NCI-H748 (cell line): ENCODE measurements at regions not wholly inside any gene's neighbourhood (a gene's known extent, or its start where the extent isn't known, plus 50 kb on each side); places are given as distances from the start of the nearest gene placed in this dataset.
"Not testable (repeated sequence)": the region's sequence is repeated elsewhere in the genome, so short reads cannot be mapped to it uniquely, and the experiment has no call there.

Experiments used
- DNase-seq: peaks from one replicate; lab custom pipeline; 2025; ENCODE audit not compliant: unreplicated experiment; lab: John Stamatoyannopoulos, UW

GRCh38 chr3:87733671-87734367 lies 325.0 kb downstream of the CGGBP1 start:
- DNase-seq, result no peak

GRCh38 chr3:87732294-87732693 lies 326.5 kb downstream of the CGGBP1 start:
- no peak for DNase-seq

DNA sequence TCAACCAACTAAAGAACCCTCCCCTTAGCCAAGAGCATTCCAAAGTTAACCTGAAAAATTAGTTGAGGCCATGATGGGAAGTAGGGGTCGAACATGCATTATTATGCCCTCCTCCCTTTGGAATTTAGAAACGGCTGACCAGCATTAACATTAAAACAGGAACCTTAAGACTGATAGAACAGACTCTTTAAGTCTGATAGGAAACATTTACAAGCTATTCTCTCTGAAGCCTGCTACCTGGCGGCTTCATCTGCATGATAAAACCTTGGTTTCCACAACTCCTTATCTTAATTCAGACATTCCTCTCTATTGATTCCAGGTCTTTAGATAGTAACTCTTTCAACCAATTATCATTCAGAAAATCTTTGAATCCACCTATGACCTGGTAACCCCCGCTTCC lies 331.0 kb downstream of the CGGBP1 start:
- DNase-seq, result no peak

DNA sequence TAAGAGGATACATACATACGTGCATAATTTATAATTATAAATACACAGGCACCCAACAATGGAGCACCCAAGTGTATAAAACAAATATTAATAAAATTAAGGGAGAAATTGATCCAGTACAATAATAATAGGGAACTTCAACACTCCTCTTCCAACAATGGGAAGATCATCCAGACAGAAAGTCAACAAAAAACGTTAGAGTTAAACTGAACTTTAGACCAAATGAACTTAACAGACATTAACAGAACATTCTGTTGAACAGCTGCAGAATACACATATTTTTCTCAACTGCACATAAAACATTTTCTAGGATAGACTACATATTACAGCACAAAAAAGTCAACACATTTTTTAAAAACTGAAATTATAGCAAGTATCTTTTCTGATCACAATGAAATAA lies 339.7 kb downstream of the CGGBP1 start:
- no peak for DNase-seq

GRCh38 chr3:87710511-87710910 lies 348.3 kb downstream of the CGGBP1 start:
- DNase-seq, result no peak

- DNase-seq, result no peak
Observed at GRCh38 chr3:87710028-87710427, 348.8 kb downstream of the CGGBP1 start.

DNA sequence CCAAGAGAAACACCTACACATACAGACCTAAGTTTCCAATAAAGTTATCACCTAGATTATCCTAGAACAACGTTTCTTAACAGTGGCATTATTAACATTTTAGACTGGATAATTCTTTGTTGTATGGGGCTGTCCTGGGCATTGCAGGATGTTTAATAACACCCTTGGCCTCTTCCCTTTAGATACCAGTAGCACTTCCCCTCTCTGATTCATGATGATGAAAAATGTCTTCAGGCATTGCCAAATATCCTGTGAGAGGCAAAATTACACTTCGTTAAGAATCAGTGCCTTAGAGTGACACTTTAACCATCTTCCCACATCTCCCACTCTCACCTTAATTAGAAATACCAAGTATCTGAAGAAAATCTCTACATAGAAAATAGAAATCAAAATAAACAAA lies 352.6 kb downstream of the CGGBP1 start:
- DNase-seq, result no peak

DNA sequence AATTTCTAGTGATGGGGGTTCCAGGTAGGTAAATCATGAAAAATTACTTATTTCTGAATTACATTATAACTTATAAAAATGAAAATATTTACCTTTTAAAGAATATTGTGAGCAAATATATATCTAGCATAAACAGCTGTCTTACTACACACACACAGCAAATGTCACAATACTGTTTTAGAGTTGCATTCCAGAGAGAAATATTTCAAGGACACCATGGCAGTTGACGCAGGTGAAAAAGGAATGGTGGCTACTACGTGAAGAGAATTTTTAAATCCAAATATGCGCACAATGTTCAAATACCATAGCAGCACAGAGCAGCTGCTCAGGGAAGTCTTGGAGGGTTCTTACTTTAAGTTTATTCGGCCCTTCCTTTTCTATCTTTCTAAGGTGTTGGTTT lies 356.2 kb downstream of the CGGBP1 start:
- no peak for DNase-seq

GRCh38 chr3:87696124-87697013 lies 362.4 kb downstream of the CGGBP1 start:
- peak; percentile 4 for DNase-seq

DNA sequence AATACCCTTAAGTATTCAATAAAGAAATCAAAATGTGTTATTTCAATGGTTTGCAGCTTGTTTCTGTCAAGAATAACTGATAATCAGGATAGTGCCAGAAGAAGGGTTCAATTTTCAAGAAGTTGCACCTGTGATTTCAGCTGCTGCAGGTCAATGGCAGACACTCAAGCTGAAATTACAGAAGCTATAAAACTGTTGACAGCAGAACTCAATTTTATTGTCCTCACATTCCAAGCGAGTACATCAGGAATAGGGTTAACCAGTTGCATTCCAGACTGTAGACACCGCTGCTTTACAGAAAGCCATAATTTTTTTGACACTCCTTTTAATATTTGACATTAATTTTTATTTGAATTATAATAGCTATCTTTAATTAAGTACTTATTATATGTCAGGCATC lies 364.1 kb downstream of the CGGBP1 start:
- DNase-seq, result peak; percentile 9

- no peak for DNase-seq
Observed at GRCh38 chr3:87691109-87691508, 367.7 kb downstream of the CGGBP1 start.

DNA sequence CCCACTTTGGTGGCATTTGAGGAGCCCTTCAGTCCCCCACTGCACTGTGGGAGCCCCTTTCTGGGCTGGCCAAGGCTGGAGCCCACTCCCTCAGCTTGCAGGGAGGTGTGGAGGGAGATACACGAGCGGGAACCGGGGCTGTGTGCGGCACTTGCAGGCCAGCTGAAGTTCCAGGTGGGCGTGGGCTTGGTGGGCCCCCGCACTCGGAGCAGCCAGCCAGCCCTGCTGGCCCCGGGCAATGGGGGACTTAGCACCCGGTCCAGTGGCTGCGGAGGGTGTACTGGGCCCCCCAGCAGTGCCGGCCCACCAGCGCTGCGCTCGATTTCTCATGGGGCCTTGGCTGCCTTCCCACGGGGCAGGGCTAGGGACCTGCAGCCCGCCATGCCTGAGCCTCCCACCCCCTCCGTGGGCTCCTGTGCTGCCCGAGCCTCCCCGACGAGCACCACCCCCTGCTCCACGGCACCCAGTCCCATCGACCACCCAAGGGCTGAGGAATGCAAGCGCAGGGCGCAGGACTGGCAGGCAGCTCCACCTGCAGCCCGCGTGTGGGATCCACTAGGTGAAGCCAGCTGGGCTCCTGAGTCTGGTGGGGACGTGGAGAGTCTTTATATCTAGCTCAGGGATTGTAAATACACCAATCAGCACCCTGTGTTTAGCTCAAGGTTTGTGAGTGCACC lies 379.7 kb downstream of the CGGBP1 start:
- DNase-seq, result not testable (repeated sequence)

DNA sequence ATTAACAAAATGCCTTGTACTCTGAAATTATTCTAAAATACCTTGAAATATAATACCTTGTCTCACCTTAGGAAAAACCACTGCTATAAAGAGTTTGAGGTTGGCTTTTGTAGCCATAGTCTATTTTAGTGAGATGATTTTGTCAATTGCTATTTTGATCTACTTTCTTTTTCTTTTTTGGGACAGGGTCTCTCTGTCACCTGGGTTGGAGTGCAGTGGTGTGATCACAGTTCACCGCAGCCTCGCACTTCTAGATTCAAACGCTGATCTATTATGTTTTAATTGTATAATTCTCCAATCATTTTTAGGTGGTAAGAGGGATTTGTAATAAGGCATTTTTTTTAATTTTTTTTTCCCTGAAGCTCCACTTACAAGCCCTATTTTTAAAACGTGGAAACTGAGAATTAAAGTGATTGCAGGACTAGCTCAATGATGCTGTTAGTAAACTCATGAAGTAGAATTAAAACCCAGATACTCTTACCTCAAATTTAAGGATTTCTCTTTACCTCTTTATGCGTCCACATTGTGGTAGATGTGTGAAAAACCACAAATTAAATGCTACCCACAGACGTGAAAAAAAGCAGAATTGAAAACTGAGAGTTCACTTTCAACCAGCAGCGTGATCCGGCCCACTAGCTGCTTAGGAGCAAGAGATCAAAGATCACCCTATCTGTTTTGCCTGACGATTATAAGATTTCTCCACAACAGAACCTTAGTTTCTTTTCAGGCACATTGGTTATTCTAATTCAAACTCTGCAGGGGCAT lies 384.2 kb downstream of the CGGBP1 start:
- DNase-seq, result no peak

DNA sequence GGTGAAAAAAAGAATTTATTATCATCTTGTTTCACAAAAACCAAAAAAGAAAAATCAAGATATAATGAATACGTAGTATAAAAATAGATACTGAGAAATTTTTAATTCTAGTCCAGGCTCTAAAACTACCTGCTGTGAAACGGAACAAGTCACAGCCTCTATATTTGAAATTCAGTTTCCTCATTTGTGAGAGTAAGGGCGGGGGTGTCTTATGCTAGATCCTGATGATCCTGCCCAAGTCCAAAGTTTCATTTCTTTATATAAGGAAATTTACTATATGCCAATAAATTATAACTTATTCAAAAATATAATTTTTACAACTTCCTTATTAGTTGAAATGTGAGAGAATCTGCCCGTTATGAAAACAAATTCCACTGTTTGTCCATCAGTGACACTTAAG lies 385.7 kb downstream of the CGGBP1 start:
- no peak for DNase-seq

GRCh38 chr3:87654184-87654583 lies 377.8 kb upstream of the POU1F1 start:
- no peak for DNase-seq

DNA sequence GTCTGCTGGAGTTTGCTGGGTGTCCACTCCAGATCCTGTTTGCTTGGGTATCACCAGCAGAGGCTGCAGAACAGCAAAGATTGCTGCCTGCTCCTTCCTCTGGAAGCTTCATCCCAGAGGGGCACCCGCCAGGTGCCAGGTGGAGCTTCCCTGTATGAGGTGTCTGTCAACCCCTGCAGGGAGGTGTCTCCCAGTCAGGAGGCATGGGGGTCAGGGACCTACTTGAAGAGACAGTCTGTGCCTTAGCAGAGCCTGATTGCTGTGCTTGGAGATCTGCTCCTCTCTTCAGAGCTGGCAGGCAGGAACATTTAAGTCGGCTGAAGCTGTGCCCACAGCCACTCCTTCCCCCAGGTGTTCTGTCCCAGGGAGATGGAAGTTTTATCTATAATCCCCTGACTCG lies 376.8 kb upstream of the POU1F1 start:
- not testable (repeated sequence) for DNase-seq

DNA sequence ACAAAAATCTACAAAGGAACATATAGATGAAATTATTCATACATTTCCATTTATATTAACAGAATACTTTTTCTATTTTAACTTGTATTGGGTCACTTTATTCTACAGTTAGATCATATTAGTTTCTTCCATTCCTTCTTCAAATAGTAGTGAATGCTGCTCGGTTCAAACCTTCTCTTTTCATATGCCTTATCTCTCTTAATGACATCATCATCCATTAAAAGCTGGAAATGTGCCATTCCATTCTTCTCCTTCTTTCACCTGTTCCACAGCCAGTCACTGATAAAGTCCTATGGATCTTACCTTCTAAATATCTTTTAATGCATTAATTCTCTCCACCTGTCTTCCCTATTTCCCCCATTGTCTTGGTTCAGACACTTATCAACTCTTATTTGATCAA lies 358.0 kb upstream of the POU1F1 start:
- DNase-seq, result no peak

- no peak for DNase-seq
Observed at GRCh38 chr3:87627316-87627715, 350.9 kb upstream of the POU1F1 start.

GRCh38 chr3:87626546-87626945 lies 350.2 kb upstream of the POU1F1 start:
- DNase-seq, result no peak

DNA sequence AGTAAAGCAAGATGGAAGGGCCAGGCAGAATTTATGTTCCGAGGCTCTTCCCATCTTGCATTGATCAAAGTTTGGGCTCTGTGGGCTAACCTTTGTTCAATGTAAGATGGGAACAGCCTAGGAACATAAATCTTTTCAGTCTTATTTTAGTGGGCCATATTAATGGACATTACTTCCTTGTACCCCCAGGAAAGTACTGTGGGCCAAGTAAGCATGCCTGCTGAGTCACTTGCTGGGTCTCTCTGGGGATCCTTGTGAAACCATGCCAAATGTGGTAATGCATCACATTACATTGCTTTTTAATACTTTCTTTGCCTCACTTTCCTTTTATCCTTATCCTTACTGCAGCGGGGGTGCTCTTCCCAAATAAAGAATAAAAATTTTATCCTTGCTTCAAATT lies 349.5 kb upstream of the POU1F1 start:
- DNase-seq, result no peak

DNA sequence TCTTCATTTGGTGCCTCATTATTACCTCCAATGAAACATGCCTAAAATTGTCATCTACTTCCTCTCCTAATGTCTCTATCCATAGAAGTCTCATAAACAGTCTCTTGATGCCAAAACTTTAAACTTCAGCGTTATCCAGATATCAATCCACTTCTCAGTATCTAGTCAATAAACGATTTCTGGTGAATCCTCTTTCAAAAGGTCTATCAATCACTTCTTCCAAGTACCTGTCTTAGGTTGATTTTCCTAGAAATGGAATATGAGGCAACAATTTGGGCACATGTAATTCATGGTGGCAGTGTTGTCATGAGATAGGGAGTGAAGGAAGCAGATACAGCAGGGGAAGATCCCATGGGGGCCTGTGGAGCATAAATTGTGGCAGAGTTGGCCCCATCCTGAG lies 348.5 kb upstream of the POU1F1 start:
- DNase-seq, result no peak
